Tibial artery (tissue), 4 donors: ENCODE measurements at regions not wholly inside any gene's neighbourhood (a gene's known extent, or its start where the extent isn't known, plus 50 kb on each side); places are given as distances from the start of the nearest gene placed in this dataset.

Experiments
- DNase-seq, 2 donors: peaks; one replicate each; pipeline ENCODE4 v3.0.0-alpha.2; 2019
- H3K27ac ChIP-seq, 2 donors: fragments of 200-600 bp; sonication (generic) in 1 of 2; 1 replicate in 1 of 2; 2 replicates in 1 of 2; pipeline ENCODE4 v1.5.1; 2018 to 2019; ENCODE audit warnings: mild to moderate bottlenecking in 1 of 2
- H3K27me3 ChIP-seq, 2 donors: fragments of 200-600 bp; sonication (generic) in 1 of 2; one replicate each; pipeline versions ENCODE4 v1.5.1 to v1.6.0; 2016 to 2019
- H3K36me3 ChIP-seq, 3 donors: fragments of 200-600 bp; sonication (generic) in 2 of 3; one replicate each; pipeline ENCODE4 v1.5.1; 2016 to 2019; ENCODE audit warnings: mild to moderate bottlenecking in 2 of 3
- H3K4me1 ChIP-seq, 4 donors: fragments of 200-600 bp; sonication (generic) in 2 of 4; 1 replicate in 3 of 4; 2 replicates in 1 of 4; pipeline ENCODE4 v1.5.1; 2016 to 2019
- H3K4me3 ChIP-seq, 2 donors: fragments of 200-600 bp; sonication (generic) in 1 of 2; 1 replicate in 1 of 2; 2 replicates in 1 of 2; pipeline ENCODE4 v1.5.1; 2018 to 2019; ENCODE audit warnings: mild to moderate bottlenecking in 2 of 2
- H3K9me3 ChIP-seq, 3 donors: fragments of 200-600 bp; sonication (generic) in 1 of 3; one replicate each; pipeline ENCODE4 v1.5.1; 2016 to 2019
- CTCF ChIP-seq, 2 experiments: fragments of 200-600 bp in 1 of 2; fragments of 450-650 bp in 1 of 2; IDR thresholded peaks; one replicate each; pipeline ENCODE4 v1.5.1; 2017 to 2019; ENCODE audit warnings: antibody characterized with exemption in 2 of 2, mild to moderate bottlenecking in 1 of 2, moderate library complexity in 1 of 2
- intact Hi-C: fragments of 100-400 bp; cut with DNase I; formaldehyde crosslinking; loops from one replicate; pipeline ENCODE4 v1.15.0; 2023; ENCODE audit warnings: low total_unique reads

- TF ChIP-seq CTCF (IDR thresholded peaks at IDR 0.05): peak; percentile 27 to 30
- H3K27me3 ChIP-seq: peaks cover 0 to 29% of the 10 kb centered on the region in 2 donors
- no peaks in the 10 kb centered on the region for H3K9me3 ChIP-seq
- no peaks in the 10 kb centered on the region for H3K36me3 ChIP-seq
- no peak overlapping the region for H3K4me3 ChIP-seq
- no peak overlapping the region for H3K27ac ChIP-seq
- no peak for DNase-seq
- intact Hi-C loops: no loop called here
- H3K4me1 ChIP-seq: no peaks in the 10 kb centered on the region
These were observed 75.1 kb upstream of the DUSP22 start for GRCh38 chr6:217048-217659.

DNA sequence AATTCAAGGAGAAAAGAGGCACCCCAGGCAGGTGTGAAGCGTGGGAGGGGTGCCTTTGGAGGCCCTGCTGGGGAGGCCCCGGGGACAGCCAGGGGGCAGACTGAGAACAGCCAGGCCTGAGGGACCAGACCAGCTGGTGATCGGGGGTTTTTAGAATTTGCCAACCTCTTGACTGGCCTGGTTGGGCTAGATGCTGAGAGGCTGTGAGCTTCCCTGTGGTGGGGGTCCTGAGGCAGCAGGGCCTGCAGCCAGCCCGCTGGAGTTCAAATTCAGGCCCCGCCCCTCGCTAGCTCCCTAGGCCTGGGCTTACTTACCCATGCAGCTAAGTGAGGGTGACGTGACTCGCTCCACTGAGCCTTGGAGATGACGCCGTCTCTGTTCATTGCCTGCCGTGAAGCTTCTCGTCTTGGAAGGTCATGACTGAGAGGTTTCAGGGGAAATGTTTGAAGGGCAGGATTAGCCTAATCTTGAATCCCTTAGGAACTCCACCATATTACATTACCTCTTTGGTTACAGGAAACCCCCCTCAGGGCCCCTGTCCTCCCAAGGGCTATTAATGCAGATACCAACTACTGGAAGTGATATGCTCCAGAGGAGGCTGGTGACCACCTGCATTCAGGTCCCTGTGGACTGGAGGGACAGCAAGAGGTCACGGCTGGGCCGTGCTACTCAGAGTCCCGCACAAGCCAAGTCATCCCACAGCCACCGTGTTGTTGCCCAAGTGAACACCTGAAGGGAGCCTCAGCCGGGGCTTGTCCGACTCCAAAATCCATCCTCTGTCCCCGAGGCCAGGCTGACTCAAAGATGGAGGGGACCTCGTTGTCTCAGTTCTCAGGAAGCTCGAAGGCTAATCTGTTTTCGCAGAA lies 73.9 kb upstream of the DUSP22 start:
- no peak for DNase-seq
- Histone ChIP-seq H3K27ac (no peak overlapping the region), H3K27me3 (peaks cover 0 to 31% of the 10 kb centered on the region in 2 donors), H3K36me3 (no peaks in the 10 kb centered on the region), H3K9me3 (no peaks in the 10 kb centered on the region), H3K4me3 (no peak overlapping the region), H3K4me1 (no peaks in the 10 kb centered on the region)
- intact Hi-C loops: no loop called here
- no peak for TF ChIP-seq CTCF (IDR thresholded peaks at IDR 0.05)

DNA sequence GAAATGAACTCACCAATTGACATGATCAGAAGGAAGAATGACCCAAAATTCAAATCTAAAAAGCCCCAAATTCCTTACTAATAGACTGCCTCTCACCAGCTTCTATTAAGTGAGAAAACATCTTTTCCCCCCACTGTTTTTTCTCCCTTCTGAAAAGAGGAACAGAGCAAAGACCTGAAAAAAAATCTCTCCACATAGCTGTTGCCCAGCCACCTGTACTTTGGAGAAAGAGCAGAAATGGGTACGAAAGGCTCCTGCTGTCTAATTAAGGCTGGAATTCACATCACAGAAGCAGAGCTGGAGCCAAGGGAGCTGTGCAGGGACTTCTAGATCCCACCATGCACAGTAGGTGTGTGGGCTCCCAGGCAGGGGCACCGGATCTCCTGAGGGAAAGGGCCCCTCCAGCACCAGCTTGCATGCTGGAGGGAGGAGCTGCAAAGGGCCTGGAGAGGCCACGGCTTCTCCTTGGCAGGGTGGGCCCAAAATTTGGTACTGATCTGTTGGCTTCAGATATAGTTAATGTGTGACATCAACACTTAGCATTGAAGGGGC lies 73.2 kb upstream of the DUSP22 start:
- Histone ChIP-seq H3K36me3 (no peaks in the 10 kb centered on the region), H3K27ac (no peak overlapping the region), H3K27me3 (peaks cover 0 to 26% of the 10 kb centered on the region in 2 donors), H3K4me3 (no peak overlapping the region), H3K4me1 (no peaks in the 10 kb centered on the region), H3K9me3 (no peaks in the 10 kb centered on the region)
- intact Hi-C loops: no loop called here
- no peak for TF ChIP-seq CTCF (IDR thresholded peaks at IDR 0.05)
- no peak for DNase-seq

DNA sequence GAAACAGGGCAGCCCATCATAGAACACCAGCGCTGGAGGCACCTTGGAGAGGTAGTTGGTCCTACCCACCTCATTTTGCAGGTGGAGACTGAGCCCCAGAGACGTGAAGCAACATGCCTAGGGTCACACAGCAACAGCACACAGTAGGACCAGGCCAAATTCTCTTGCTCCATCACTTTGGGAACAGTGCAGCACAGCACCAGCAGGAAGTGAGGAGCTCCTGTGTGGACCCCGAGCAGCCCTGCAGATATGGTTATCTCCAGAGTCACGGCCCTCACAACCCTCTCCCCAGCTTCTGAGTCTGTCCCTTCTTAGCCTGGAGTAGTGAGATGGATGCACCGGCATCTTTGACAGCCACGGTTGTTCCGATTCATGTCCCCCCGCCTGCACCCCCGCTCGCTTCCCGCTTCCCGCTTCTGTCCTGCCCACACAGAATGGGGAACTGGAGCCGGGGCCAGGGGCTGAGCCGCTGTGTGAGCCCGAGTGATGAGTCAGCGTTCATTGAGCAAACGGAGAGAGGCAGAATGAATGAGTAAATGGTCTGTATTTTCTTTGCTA lies 72.6 kb upstream of the DUSP22 start:
- Histone ChIP-seq H3K4me1 (no peaks in the 10 kb centered on the region), H3K36me3 (no peaks in the 10 kb centered on the region), H3K4me3 (no peak overlapping the region), H3K27ac (no peak overlapping the region), H3K9me3 (no peaks in the 10 kb centered on the region), H3K27me3 (peaks cover 0 to 25% of the 10 kb centered on the region in 2 donors)
- intact Hi-C loops: no loop called here
- peak; percentile 69 to 79 for DNase-seq
- no peak for TF ChIP-seq CTCF (IDR thresholded peaks at IDR 0.05)

DNA sequence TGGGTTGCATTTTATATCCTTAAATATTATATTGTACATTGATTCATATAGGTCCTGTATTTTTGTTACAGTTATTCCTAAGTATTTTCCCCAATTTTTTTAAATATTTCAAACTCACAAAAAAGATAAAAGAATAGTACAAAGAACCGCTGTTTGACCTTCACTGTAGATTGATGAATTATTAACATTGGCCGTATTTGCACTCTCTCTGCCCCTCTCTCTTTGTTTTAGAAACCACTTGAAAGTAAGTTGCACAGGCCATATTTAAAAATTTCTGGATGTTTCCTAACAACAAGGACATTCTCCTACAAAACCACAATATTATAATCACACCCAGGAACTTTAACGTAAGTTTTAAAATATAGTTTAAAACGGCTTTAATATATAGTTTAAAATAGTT lies 72.0 kb upstream of the DUSP22 start:
- H3K36me3 ChIP-seq: no peaks in the 10 kb centered on the region
- intact Hi-C loops: no loop called here
- DNase-seq: no peak
- no peaks in the 10 kb centered on the region for H3K4me1 ChIP-seq
- no peak overlapping the region for H3K27ac ChIP-seq
- peaks cover 0 to 25% of the 10 kb centered on the region in 2 donors for H3K27me3 ChIP-seq
- no peak overlapping the region for H3K4me3 ChIP-seq
- no peaks in the 10 kb centered on the region for H3K9me3 ChIP-seq
- no peak for TF ChIP-seq CTCF (IDR thresholded peaks at IDR 0.05)
